ENCODE measurements at regions not wholly inside any gene's neighbourhood (a gene's known extent, or its start where the extent isn't known, plus 50 kb on each side); places are given as distances from the start of the nearest gene placed in this dataset.

- TF ChIP-seq POLR2AphosphoS5 (IDR thresholded peaks at IDR 0.05; ENCODE audit: low read depth, low read length) (no peak), POLR2A (IDR thresholded peaks at IDR 0.05; ENCODE audit: low read depth, low read length) (no peak), TAF1 (IDR thresholded peaks at IDR 0.05; ENCODE audit: borderline replicate concordance, low read depth, low read length) (no peak)
Observed at GRCh38 chr13:110032969-110033368, 246.6 kb upstream of the IRS2 start.

All from GM12892 (cell line).